Embryonic facial prominence (tissue), 1 donor: ENCODE measurements at regions not wholly inside any gene's neighbourhood (a gene's known extent, or its start where the extent isn't known, plus 50 kb on each side); places are given as distances from the start of the nearest gene placed in this dataset.

Experiments
- DNase-seq: peaks from one replicate; pipeline ENCODE4 v3.0.0-alpha.2; 2016; ENCODE audit errors: extremely low spot score

DNA sequence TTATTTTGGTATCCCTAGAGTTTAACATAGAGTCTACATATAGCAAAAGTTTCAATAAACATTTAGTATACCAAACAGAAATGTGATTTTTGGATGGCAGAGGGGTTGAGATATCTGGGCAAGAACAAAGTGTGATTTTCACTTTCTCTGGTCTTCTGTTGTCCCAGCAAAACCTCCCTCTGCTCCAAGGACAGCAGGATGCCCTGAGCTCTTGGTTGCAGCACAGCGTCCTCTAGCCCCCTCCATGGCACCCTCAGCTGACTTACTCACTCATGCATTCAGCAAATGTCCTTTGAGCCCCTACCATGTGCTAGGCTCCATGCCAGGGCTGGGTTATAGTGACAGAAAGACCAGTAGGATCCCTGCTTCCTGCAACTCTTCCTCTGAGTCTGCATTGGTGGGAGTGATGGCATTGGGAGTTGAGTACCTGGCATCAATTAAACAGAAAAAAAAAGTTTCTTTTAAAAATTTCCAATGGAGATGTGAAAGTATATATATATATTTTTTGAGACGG, 104.8 kb upstream of the UBL3 start:
- no peak for DNase-seq

DNA sequence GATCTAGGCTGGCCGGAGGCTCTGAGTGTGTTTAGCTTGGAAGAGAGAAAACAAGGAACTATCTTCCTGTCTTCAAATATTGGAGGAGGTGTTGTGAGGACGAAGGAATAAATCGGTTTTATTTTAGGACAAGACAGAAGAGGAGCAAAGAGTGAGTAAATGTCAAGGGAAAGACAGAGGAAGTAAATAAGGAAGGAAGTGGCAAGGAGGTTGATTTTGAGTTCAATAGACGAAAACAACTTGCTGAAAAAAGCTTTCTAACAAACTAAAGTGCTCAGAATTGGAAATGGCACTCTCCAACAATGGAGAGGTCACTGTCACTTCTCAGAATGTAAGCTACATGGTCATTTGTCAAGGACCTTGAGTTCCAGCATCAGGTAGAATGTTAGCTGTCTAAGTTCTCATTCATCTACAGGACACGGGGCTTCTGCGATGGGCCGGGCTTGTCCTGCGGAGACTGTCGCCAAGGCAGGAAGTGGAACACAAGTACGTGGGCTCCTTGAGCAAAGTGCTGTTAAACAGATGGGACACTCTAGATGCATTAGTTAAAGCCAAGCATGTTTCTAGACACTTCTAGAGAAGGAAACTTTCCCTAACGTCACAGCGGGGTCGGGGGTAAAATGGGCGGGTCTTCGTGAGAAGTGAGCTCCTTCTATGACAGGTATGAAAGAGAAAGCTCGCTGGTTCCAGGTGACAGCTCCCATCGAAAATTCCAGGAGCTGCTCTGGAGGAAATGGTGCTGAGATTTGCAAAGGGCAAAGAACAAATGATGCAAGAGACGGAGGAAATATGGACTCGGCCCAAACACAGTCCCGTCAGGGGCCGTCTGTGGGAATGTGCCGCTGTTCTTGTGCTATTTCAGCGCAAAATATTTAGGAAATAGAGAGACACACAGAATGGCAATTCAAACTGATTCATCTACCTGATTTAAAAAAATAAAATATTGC, 103.9 kb upstream of the UBL3 start:
- DNase-seq = no peak

DNA sequence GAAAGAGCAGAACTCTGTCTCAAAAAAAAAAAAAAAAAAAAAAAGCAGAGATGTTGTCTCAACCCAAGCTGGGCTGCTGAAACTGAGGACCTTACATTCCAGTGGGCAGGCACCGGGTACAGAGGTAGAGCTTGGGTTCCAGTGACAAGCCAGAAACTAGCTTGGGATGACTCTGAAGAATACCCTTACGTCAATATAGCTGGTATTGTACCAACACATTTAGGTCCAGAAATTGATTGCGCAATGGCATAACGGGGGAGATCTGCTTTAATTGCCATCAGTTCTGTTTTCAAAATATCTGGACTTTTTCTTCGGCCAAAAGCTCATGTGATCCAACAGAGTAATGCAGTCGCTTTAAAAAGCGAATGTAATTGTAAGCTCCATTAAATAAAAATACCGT, 103.1 kb upstream of the UBL3 start:
- no peak for DNase-seq

DNA sequence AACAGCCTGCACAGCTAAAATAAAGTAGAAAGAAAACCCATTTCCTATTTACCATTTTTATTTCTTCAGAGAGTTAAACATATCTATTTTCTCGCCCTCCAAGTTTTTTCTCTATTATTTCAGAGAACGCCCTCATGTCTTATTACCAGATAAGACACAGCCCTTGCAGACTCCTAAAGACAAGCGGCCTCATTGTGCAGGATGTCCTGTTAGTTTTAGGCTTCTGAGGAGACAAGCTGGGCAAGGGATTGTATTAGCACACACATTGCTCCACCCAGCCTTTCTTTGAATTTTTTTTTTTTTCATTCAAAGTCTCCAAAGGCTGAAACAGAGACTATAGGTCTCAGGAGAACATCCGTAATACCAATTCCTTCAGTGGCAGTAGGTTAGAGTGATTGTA, 101.8 kb upstream of the UBL3 start:
- DNase-seq = no peak

DNA sequence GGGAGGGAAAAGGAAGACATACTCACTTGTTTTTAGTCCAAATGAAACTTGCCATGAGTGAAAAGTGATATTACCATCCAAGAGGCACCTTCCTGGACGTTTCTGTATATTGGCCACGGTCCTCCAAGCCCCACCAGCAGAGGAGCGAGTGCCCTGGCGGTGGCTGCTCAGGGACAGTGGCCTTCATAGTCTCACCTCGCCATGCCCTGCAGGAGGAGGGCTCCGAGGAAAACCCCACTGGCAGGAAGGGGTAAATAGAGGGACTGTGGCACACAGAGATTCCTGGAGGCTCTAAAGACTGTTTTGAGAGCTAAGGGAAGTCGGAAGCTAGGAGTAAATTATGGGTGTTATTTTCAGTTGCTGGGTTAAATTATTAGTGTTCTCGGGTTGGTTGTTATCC, 98.4 kb upstream of the UBL3 start:
- DNase-seq = no peak

DNA sequence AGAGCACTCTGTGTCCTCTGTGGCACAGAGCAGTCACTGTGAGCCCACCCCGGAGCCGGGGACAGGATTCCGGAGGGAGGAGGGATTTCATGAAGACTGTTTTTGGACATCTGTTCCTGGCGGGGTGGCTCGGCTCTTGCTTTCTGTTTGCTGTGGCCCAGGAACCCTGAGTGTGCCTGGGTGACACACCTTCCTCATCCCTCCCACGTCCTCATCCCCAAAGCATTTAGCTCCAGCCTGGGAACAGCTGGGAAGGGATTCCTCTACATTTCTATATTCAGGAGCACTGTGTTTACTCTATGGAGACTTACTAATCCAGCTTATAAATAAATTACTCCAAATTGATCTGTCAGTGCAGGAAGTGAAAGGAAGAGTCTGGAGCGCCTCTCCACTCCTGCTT, 97.8 kb upstream of the UBL3 start:
- DNase-seq = no peak

DNA sequence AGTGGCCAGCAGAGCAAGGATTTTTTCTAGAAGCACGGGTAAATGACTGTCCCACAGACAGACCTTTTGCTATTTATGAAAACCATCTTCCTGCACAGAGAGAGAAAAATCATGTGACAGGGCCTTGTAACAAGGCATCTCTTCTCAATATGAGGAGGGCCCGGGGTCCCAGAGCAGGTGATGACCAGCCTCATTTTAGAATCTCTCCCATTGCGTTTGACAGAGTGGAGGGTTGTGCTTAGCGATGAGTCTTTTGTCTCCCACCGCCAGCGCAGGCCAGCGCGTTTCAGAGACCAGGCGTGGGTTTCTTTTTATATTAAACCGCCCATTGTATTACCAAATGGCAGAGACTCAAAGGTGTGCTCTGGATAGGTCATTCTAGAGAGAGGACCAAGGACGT, 97.4 kb upstream of the UBL3 start:
- DNase-seq = no peak

DNA sequence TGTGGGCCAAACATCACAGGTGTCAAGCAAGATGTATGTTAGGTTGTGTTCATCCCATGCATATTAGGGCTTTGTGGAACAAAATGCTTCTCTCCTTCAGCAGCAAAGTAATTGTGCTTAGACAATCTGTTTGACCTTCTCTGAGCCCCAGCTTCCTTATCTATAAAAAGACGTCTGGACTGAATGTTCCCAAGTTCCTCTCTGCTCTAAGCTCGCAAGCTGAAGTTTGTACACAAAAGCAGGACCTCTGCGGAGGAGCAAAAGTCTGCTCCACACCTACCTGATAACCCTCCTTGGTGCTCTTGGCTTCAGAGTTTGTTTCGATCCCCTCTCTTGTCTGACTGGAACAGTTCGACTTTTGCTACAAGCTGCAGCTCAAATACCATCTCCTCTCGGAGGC, 95.7 kb upstream of the UBL3 start:
- no peak for DNase-seq

DNA sequence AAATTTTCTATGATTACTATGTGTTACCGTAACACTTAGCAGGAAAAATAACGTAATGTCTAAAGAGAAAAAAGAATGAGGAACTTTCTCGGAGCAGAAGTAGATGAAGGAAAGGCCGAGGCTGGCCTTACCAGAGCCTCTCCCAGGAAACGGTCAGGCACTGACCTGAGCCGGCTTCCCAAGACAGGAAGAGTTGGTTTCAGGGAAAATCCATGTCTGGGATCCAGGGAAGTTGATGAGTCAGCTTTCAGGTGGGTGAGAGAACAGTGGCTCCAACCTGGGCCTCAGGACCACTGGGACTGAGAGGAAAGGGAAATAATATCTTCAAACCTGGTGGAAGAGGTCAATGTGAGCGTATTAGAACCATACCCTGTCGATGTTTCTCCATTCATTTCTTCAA, 93.3 kb upstream of the UBL3 start:
- no peak for DNase-seq

DNA sequence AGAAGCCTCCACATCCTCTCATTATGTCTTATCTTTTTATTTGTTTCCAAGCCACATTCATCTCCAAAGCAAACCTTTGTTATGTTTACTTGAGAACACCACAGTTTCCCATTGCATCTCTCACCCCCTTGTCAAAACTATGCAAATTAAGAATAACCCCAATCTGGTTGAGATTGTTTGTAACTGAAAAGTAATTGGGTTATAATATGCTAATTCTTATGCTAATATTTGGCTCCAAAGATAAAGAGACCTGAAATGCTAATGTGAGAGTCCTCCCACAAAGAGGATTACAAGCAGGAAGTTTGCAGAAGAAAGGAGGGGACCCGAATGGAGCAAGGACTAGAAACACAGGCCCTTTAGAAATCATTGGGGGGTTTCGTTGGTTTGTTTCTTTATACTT, 92.9 kb upstream of the UBL3 start:
- DNase-seq = no peak

DNA sequence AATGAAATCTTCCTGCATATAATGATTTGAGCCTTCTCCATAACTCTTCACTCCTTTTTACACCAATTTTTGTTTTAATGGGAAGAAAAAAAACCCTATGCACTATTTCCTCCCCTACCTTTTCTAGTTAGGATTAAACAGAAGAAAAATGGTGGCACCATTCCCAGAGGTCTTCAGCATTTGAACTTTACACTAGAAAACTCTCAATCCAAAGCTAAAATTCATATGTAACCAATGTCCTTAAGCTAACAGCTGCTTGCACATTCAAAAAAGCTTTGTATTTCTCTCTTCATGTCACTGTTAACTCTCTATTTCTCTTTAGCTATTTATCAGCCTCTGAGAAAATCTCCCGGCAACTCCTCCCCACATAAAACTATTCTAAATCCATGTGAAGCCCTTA, 90.3 kb upstream of the UBL3 start:
- DNase-seq = no peak

DNA sequence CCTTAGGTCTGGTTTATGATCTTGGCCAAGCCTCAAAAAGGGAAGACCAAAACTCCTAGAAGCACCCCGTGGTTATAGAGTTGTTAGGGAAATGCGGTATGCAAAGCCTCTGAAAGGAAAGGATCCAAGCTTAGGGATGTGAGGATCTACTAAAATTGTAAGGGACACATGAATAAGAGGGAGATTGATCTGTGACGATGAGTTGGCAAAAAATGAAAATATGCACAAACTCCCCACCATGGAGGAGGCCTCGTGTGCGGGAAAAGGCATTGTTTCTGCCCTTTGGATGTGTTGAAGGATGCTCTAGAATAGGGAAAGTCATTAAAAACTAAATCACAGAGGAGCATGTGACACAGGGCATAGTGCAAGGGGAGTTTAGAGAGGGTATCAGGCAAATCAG, 88.7 kb upstream of the UBL3 start:
- DNase-seq = no peak

DNA sequence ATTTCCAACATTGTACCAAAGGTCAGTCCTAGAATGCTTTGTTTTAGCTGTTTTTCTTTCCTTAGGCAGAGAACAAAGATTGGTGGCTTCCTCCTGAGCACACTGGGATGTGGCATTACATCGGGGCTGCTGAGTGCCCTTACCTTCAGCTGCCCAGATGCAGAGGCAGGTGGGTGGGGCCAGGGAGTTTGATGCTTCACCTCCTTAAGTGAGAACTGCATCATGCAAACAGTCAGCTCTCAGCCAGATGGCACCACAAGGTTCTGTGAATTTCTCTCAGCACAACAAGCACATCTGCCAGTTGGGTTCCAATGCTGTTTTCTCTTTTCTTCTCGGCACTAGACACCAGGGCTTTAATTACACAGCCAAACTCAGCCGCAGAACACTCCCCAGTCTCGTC, 87.4 kb upstream of the UBL3 start:
- no peak for DNase-seq

DNA sequence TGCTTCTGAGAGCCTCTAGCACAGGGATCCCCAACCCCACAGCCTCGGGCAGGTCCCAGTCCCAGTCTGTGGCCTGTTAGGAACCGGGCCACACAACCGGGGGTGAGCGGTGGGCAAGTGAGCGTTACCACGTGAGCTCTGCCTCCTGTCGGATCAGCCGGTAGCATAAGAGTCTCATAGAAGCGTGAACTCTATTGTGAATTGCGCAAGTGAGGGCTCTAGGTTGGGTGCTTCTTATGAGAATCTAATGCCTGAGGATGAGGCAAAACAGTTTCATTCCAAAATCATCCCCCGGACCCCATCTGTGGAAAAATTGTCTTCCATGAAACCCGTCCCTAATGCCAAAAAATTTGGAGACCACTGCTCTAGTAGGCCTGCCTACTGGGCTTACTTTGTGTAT, 87.0 kb upstream of the UBL3 start:
- no peak for DNase-seq

DNA sequence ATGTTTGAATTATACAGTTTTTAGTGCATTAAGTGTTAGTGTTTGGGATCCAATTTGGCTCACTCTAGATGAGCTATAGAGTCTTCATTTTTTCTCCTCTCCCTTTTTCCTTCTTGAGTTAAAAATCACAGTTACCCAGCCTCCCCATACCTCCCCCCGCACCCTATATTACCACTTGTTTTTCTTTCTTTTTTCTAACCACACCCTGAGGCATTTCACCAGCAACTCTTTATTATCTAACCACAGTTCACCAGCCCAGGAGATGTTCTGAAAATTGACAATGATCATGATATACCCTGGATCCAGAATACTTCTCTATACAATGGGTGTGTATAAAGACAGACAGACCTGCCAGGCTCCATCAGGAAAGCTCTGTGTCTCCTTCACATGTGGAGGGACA, 86.5 kb upstream of the UBL3 start:
- DNase-seq = no peak

DNA sequence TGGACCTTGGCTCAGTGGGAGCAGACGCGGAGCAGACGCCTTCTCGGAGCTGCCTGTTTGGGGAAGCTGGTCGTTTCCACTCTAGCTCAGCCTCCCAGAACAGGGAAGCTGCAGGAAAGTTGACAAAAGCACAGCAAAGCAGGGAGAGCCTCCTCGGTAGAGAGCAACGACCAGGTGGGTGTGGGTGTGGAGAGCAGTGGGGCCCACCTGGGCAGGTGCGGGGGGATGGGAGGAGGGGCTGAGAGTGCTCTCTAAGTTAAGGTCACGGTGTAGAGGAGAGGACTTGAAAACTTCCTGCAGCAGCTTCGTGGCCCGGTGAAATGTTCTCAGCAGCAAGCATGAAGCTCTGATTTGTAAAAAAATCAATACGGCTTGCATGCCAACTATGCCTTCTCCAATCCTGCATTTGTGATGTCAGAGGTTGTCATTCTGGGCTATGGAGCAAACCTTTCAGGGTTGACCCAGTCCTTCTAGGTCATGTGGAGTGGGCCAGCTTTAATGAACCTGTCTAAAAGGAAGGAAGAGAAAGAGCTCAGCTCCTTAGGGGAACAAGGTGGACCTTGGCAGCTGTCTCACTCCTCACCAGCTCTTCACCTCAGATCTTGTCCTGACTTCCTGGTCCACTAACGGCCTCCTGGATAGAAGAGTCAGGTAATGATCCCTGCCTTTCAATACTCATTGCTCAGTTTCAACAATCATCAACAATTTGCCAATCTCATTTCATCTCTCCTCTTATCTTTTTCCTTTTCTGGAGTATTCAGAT, 85.8 kb upstream of the UBL3 start:
- DNase-seq = no peak

DNA sequence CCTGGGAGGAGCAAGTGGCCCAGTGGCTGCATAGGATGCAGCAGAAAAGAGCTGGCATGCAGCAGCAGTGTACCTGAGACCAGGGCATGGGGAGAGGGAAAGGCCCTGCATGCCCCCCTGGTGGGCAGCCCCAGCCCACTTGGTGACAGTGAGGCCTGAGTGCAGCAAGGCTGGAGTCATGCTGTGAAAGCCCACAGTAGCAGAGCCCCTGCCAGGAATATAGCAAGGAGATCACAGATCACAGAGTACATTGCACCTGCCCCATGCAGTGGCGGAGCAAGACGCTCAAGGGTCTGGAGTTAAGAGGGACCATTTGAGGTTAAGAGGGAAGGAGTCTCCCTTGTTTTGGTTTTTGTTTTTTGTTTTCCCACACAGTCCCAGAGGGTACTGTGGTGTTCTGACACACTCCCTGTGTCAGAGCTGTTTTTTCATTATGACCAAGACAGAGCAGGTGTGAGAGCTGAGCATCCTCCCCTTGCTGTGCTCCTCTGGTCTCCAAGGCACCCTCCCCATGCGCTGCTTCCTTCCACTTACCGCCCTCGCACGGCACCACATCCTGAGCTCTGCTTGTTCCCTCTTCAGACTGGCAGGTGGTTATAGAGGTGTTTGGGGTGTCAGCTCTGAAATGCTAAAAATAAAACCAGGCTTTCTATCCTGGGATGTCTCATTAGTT, 85.0 kb upstream of the UBL3 start:
- DNase-seq = no peak

DNA sequence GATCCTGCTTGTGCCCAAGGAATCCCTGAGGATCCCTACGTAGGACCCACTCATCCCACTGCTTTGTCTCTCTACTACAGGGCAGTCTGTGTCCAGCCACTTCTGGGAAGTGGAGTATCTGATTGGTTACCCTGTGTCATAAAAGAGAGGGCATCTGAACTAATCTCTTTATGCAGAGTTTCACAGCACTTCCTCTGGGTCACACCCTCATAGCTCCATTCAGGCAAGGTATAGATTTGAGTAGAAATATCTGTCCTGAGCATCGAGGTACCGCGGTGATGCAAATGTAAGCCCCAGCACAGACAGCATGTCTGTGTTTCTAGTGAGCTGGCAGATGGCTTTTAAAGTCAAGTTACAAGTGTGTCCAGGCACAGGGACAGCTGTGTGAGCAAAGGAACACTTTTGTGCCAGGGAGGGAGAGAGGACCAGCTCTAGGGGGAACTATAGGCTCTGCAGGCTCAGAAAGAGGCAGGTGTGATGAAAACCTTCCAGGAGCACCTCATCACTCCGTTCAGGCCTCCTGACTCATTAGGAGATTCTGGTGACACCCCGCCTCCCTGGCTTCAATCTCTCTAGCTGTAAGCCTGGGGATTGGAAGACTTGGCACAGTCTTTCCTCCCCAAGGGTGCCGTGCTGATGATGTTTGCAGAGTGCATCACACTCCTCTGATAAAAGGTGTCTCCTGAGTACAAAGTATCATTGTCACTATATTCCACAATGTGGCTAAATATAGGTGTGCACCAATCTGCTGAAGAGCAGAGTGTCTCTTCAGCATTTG, 84.3 kb upstream of the UBL3 start:
- DNase-seq = no peak

DNA sequence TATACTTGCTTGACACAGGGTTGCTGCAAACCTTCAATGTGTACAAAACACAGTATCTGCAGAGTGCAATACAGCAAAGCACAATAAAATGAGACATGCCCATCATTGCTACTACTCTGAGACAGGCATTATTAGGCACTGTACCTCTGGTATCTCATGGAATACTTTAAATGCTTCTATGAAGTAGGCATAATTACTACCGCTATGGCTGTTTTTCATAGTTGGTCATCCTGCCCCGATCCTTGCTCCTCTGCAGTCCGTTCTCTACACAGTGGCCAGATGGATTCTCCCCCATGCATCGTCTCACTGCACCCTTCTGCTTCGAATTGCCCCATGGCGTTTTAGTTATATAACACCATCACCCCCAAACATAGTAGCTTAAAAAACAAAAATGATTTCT, 83.0 kb upstream of the UBL3 start:
- no peak for DNase-seq

DNA sequence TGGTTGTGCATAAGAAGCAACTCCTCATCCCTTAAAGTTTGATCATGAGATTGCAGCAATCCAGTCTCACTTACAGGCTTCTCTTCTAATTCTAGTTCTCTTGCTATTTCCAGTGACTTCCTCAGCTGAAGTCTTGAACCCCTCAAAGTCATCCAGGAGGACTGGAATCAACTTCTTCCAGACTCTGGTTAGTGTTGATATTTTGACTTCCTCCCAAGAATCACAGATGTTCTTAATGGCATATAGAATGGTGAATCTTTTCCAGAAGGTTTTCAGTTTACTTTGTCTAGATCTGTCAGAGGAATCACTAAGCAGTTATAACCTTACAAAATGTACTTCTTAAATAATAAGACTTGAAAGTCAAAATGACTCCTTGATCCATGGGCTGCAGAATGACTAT, 81.3 kb upstream of the UBL3 start:
- DNase-seq = no peak

DNA sequence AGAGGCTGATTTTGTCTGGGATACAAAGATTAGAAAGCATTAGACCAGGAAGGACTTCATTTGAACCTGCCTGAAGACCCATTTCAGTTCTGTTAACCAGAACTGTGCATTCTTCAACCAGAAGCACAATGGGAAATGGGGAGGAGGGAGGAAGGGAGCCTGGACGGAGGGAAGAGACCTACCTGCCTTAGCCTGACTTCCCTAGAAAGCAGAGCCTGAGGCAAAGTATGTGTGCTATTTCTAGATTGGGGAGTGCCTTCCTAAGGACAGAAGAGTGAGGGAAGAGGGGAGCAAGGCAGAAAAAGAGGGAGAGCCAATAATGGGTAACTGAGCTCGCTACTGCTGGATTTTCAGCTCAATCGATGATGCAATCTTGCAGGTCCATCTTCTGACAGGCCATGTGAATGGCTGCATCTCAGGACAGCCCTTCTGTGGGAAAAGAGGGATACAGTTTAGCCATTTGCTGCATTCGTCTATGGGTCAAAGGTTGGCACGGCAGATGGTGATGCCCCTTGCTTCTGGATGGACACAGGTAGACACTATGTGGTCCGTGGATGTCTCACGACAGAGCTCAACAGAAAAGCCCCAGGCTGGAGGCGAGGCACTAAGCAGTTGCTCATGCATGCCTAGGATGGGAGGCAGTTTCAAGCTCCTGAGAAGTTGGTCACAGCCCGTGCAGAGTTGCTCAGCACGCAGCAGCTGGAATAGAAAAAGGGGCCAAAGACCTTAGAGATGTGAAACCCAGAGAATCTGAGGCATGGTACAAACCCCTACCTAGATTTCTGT, 78.8 kb upstream of the UBL3 start:
- DNase-seq = no peak
